CD4-positive, alpha-beta T cell treated with Interleukin-17A for 1 hour (primary cell): ENCODE measurements at regions not wholly inside any gene's neighbourhood (a gene's known extent, or its start where the extent isn't known, plus 50 kb on each side); places are given as distances from the start of the nearest gene placed in this dataset.

Experiments used
- DNase-seq: peaks from one replicate; pipeline ENCODE4 v3.0.0-alpha.2; 2020

- DNase-seq: no peak
Observed at GRCh38 chr13:59478908-59479307, 684.8 kb downstream of the DIAPH3 start.

DNA sequence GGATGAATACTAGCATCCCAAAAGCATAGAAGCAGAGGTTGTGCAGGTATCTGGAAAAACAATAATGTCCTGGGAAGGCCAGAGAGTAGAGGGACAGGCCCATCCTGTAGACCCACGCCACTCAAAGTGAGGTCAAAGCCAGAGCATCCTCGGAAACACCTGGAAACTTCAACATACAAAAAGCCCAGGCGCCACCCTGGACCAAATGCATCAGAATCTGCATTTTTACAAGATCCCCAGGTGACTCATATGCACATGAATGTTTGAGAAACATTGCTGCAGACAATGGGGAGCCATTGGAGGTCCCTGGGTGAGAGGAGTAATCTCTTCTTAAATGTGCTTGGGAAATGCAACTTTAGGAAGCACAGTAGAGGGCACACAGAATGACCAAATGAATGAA lies 684.1 kb downstream of the DIAPH3 start:
- DNase-seq: no peak

DNA sequence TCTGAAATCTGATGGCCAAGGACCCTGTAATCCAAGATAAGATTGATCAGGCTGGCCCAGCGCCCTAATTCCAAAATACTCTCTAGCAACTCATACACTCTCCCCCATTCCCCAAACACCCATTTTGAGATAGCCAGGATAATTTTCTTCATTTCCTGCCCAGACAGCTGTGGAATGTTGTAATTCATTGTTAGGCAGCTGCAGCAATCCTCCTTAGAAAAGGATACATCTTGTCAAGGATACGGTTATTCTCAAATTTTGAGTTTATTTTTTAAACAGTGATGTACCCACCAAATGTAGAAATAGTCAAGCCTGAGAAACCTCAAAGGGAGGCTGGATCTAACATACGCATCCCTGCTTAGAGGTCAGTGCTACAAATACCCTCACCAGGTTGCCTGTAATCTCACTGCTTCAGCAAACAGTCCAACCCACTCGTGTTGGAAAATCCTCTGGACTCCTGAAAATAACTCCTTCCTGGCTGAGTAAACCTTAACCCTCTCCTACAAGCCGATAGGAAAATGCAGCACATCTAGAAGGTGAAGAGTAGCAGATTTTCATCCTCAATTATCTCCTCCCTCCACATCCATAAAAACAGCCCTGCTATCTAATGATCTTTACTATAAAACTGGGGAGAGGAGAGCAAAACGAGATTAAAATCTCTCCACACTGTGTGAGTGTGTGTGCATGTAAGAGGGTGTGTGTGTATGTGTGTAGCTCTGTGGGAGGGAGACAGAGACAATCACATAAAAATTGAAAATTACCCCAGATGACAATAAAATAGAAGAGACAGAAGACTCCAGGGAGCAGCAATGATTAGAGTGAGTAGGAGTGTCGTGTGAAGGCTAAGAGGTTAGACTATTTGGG lies 683.1 kb downstream of the DIAPH3 start:
- no peak for DNase-seq

GRCh38 chr13:59483501-59484145 lies 680.1 kb downstream of the DIAPH3 start:
- no peak for DNase-seq

DNA sequence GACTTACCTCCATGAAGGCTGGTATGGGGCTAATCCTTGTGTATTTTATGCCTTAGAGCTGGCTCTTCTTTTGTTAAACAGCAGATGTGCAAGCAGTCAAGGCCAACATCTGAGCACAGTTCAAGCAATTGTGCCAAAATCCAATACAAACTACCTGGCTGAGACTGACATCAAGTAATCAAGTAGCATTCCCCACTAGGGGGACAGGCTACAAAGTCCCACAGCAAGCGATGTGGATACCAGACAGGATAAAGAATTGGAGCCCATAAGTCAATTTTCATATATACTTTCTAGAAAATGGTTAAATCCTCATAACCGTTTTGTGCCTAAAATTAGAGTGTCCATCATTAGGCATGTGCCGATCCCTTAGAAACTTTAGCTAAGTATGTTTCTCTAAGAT lies 675.8 kb downstream of the DIAPH3 start:
- no peak for DNase-seq

DNA sequence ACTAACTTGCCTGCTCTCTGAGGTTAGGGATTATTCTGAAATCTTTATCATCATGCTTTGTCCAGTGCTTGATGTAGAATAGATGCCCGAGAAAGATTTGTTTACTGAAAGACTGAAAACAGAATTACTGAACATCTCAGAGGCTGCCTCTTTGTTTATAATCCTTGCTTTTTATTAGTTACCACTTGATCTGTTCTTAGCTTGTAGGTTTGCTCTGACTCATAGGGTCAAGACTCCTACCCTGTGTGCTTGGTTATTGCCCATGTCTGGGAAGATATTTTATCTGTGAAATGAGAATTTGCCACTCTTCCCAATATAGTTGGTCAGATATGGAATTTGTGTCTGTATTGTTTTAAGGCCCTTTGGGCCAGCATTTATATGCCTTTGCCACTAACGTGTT lies 675.3 kb downstream of the DIAPH3 start:
- no peak for DNase-seq

DNA sequence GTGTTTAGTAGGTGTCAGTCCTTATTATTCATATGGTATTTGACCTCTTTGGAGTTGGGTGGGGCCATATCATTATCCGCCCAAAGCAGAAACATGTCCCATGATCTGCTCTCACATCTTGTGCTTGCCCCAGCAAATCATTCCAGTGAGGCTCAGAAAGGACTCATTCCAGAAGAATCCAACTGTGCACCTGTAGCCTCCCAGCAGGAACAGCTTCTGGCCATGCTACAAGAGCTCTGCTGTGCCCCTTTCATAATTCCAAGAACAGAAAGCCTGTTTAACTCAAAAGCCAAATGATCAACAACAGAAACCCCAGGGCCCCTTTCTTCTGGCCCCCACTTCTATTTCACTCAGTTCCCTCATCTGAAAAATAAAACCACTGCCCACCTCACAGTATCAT lies 673.1 kb downstream of the DIAPH3 start:
- DNase-seq: no peak

- no peak for DNase-seq
Observed at GRCh38 chr13:59492030-59492636, 671.6 kb downstream of the DIAPH3 start.

DNA sequence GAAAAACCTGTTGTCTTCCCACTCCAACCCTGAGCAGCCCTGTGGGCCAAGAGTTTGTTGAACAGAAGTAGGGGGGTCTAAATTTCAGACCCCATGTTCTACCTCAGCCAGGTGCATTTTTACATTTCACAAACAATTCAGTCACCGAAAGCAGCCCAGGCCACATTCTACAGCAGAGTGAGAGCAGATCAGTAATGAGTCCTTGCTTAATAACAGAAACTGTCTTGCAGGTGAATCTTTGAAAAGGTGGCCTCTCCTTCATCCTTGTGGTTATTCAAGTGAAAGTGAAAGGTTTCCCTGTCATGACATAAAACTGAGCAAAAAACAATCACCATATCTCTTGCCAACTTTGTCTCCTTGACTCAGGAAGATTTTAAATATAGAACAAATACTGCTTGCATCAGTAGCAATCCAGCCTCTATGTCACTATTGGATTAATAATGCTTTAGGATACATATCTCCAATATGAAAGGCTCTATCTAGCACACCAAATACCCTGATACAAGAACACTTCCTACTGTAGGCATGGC lies 670.2 kb downstream of the DIAPH3 start:
- no peak for DNase-seq

DNA sequence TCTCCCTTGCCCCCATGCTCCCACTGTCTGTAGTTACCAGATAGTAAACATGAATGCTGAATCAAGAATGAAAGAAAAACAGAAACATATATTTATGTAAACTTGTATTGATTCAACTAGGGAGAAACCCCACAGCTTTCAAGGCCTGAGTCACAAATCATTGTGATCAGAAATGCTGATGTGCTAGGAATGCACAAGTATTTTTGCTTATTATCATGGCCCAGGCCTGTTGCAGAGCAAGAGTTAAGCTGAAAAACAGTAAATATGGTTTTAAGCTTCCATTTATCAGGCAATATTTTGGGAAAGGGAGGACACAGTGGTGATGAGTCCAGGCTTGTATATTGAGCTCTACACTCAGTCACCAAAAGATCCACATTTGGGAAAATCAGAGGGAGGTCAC lies 669.6 kb downstream of the DIAPH3 start:
- no peak for DNase-seq

GRCh38 chr13:59494560-59494970 lies 669.2 kb downstream of the DIAPH3 start:
- DNase-seq: no peak

DNA sequence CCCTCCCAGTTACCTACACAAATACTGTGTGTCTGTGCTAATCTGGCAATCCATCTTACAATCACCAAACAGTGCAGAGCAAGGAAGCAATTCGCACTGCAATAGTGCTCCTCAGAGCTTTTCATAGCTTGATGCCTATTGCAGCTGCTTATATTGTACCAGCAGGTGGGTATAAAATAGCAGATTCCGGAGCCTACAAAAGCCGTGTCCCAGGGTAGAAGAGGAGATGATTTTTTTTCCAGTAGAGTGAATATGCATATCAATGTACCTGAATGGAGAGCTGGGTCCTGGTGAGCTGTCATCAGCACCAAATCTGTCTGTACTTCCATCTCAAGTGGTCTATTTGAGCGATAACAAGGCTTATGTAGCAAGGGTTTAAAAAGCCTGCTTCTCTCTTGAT lies 668.4 kb downstream of the DIAPH3 start:
- DNase-seq: no peak

GRCh38 chr13:59495936-59496512 lies 667.7 kb downstream of the DIAPH3 start:
- no peak for DNase-seq

DNA sequence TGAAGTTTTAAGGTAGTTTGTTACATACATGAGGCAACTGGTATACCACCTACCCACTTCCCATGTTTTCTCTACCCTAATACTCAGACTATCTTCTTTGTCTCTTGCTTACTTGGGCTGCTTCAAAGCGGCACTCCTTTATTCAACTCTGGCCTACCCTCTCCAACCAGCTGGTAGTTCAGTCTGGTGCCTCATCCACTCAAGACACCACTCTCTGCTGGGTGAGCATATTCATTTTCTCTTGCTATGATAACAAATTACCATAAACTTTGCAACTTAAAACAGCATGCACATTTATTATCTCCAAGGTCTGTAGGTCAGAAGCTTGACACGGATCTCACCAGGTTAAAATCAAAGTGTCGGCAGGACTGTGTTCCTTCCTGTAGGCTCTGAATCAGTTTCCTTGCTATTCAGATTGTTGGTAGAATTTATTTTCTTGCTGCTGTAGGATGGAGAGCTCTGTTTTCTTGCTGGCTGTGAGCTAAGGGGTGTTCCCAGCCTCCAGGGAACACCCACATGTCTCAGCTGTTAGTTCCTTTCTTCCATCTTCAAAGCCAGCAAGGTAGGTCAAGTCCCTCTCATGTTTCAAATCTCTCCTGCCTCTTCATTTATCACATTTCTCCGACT lies 666.0 kb downstream of the DIAPH3 start:
- no peak for DNase-seq

DNA sequence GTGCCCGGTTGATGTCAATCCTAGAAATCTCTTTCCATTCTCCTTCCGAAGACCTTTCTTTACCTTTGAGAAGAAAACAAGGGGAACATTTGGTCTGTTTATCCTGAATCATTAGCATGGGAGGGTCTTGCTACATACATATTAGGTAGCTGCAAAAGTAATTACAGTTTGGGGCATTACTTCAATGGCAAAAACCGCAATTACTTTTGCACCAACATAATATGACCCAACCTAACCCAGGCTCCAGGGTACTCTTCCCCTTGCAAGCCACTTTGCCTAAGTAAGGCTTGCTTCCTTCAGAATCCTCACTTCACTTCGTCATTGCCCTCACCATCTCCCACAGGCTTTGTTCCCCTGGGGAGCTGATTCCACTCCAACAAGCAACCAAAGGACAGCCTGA lies 662.7 kb downstream of the DIAPH3 start:
- DNase-seq: no peak

DNA sequence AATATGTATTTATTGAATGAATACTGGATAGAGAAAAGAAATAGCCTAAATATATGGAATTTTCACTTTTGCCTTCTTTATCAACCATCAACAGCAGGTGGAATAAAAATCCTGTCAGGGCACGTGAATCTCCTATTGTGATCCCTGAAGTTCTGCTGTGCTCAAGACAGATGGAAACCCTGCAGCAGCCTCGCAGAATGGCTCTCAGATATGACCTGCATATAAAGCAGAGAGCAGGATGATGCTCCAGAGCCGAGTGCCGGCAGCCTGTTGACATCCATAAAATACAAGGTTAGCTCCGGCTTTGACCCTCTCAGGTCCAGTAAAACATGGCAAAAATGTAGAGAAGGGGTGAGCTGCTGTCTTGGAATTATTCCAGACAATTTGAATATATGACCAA lies 659.3 kb downstream of the DIAPH3 start:
- DNase-seq: no peak

GRCh38 chr13:59510386-59510785 lies 653.3 kb downstream of the DIAPH3 start:
- DNase-seq: no peak

DNA sequence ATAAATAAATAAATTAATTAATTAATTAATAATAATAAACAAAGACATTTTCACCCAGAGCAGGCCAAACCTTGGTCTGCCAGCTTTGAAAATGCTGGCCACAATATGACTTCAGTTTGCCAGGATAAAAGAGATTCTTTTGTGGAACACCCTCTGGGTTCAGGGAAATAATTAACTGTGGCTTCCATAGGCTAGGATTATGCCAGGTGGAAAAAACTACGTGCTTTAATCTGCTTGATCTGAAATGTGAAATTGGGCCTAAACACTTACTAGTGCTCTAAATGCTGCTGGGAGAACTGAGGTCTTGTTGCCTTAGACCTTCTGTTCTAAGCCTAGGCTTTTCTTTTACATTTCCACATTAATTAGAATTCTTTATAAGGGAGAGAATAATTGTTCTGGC lies 650.0 kb downstream of the DIAPH3 start:
- no peak for DNase-seq

GRCh38 chr13:59514316-59514715 lies 649.4 kb downstream of the DIAPH3 start:
- no peak for DNase-seq

DNA sequence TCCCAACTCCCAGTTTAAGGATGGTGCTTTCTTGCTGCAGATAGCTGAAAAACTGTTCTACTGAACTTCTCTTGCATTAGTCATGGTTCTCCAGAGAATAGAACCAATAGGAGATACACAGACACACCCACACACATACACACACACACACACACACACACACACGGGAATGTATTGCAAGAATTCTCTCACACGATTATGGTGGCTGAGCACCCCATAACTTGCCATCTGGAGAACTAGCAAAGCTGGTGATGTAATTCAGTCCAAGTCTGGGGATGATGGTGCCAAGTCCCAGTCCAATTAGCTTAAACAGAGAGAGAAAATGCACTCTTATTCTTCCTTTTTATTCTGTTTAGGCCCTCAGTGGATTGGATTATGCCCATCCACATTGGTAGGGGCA lies 643.9 kb downstream of the DIAPH3 start:
- DNase-seq: no peak

DNA sequence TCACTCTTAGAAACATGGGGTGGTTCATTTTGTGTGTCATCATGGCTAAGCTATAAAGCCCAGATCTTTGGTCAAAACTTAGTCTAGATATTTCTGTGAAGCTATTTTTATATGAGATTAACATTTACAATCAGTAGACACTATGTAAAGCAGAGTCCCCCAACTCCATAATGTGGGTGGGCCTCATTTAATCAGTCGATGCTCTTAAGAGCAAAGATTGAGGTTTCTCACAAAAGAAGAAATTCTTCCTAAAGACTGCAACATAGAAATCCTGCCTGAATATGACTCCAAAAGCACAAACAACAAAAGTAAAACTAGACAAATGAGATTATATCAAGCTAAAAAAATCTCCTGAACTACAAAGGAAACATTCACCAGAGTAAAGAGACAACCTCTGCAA lies 642.2 kb downstream of the DIAPH3 start:
- DNase-seq: no peak

- no peak for DNase-seq
Observed at GRCh38 chr13:59522652-59523051, 641.1 kb downstream of the DIAPH3 start.

DNA sequence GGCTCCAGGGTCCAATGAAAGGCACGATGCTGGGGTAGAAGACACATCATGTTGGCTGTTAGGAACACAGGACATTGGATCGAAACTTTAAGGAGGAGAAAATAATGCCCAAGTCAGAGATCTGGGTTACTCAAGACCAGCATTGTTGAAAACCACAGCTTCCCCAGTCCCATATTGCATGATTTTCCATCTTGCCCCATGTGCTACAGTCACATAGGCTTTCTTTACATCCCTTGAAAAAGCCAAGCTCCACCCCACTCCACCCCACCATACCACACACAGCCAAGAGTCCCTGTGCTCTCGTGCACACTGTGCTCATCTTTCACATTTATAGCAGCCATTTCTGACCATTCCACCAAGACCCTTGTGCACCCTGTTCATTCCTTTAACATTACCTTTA lies 636.2 kb downstream of the DIAPH3 start:
- no peak for DNase-seq
